WI38 (cell line): ENCODE measurements at regions not wholly inside any gene's neighbourhood (a gene's known extent, or its start where the extent isn't known, plus 50 kb on each side); places are given as distances from the start of the nearest gene placed in this dataset.
"Not testable (repeated sequence)": the region's sequence is repeated elsewhere in the genome, so short reads cannot be mapped to it uniquely, and the experiment has no call there.

Experiments used
- H3K4me3 ChIP-seq: 2 replicates; pipeline ENCODE4 v1.5.1; 2011; ENCODE audit warnings: low read depth, mild to moderate bottlenecking, control low read depth, low read length
- CTCF ChIP-seq: IDR thresholded peaks from 2 replicates; pipeline ENCODE4 v1.5.1; 2012; ENCODE audit warnings: low read depth, mild to moderate bottlenecking, control low read depth, low read length

GRCh38 chr5:104052558-104053352, 490.2 kb upstream of the NUDT12 start:
- no peak for TF ChIP-seq CTCF
- H3K4me3 ChIP-seq, result no peak overlapping the region

GRCh38 chr5:104050436-104050835, 487.8 kb upstream of the NUDT12 start:
- no peak for TF ChIP-seq CTCF
- no peak overlapping the region for H3K4me3 ChIP-seq

- no peak overlapping the region for H3K4me3 ChIP-seq
- TF ChIP-seq CTCF, result no peak
These were observed 487.2 kb upstream of the NUDT12 start for GRCh38 chr5:104049752-104050151.

- no peak overlapping the region for H3K4me3 ChIP-seq
- TF ChIP-seq CTCF, result no peak
These were observed 485.6 kb upstream of the NUDT12 start for GRCh38 chr5:104048231-104048630.

GRCh38 chr5:104045987-104046386, 483.4 kb upstream of the NUDT12 start:
- TF ChIP-seq CTCF, result no peak
- no peak overlapping the region for H3K4me3 ChIP-seq

GRCh38 chr5:104039871-104040270, 477.3 kb upstream of the NUDT12 start:
- H3K4me3 ChIP-seq, result not testable (repeated sequence)

GRCh38 chr5:104037136-104037535, 474.5 kb upstream of the NUDT12 start:
- H3K4me3 ChIP-seq, result not testable (repeated sequence)

- H3K4me3 ChIP-seq, result not testable (repeated sequence)
These were observed 470.6 kb upstream of the NUDT12 start for GRCh38 chr5:104033186-104033585.

- H3K4me3 ChIP-seq, result no peak overlapping the region
- no peak for TF ChIP-seq CTCF
These were observed 461.9 kb upstream of the NUDT12 start for GRCh38 chr5:104024538-104024937.
